Naive thymus-derived CD4-positive, alpha-beta T cell (primary cell): ENCODE measurements at regions not wholly inside any gene's neighbourhood (a gene's known extent, or its start where the extent isn't known, plus 50 kb on each side); places are given as distances from the start of the nearest gene placed in this dataset.
"Not testable (repeated sequence)": the region's sequence is repeated elsewhere in the genome, so short reads cannot be mapped to it uniquely, and the experiment has no call there.

Experiments used
- ATAC-seq: fragments of 150-1000 bp; cut with Tn5 transposase; 2 replicates; pipeline ENCODE4 v1.10.0; 2021; ENCODE audit warnings: mild to moderate bottlenecking, moderate library complexity
- CTCF ChIA-PET: fragments of 350-600 bp; sonication (Branson Sonifier 250); formaldehyde crosslinking; loops from one replicate; lab custom pipeline; 2021; ENCODE audit warnings: antibody characterized with exemption; lab: Charles Lee
- POLR2A ChIA-PET: fragments of 350-600 bp; sonication (Branson Sonifier 250); formaldehyde crosslinking; loops from one replicate; lab custom pipeline; 2021; ENCODE audit warnings: antibody characterized with exemption, inconsistent platforms; lab: Charles Lee
- DNase-seq, 9 donors: peaks; one replicate each; pipeline versions ENCODE4 v3.0.0 to v3.0.0-alpha.2; 2020 to 2022; ENCODE audit warnings: mixed read lengths in 1 of 9
- H3K27ac ChIP-seq: one replicate; pipeline ENCODE4 v1.7.0; 2013; ENCODE audit warnings: mild to moderate bottlenecking, low read depth, low read length, moderate library complexity
- H3K27me3 ChIP-seq, 2 donors: one replicate each; pipeline ENCODE4 v1.7.0; 2013; ENCODE audit warnings: low read length in 2 of 2, mild to moderate bottlenecking in 2 of 2, moderate library complexity in 2 of 2; ENCODE audit not compliant: control insufficient read depth in 2 of 2, insufficient read depth in 2 of 2
- H3K36me3 ChIP-seq, 3 experiments: 1 replicate in 2 of 3; 2 replicates in 1 of 3; pipeline ENCODE4 v1.7.0; 2013; ENCODE audit warnings: low read length in 3 of 3, mild to moderate bottlenecking in 3 of 3, moderate library complexity in 1 of 3; ENCODE audit not compliant: insufficient read depth in 3 of 3, control insufficient read depth in 2 of 3
- H3K4me1 ChIP-seq, 2 donors: one replicate each; pipeline ENCODE4 v1.7.0; 2013; ENCODE audit warnings: low read length in 2 of 2, mild to moderate bottlenecking in 2 of 2, moderate library complexity in 1 of 2; ENCODE audit not compliant: control insufficient read depth in 2 of 2, insufficient read depth in 2 of 2
- H3K4me3 ChIP-seq: 2 replicates; pipeline ENCODE4 v1.7.0; 2013; ENCODE audit warnings: mild to moderate bottlenecking, low read length
- H3K9me3 ChIP-seq, 3 experiments: 1 replicate in 2 of 3; 2 replicates in 1 of 3; pipeline ENCODE4 v1.7.0; 2013; ENCODE audit warnings: low read length in 3 of 3; ENCODE audit not compliant: control insufficient read depth in 2 of 3
- H3K27ac Mint-ChIP-seq, 9 donors: one replicate each; pipeline ENCODE4 v1.8.0; 2020 to 2022; ENCODE audit warnings: mixed read lengths in 9 of 9, mild to moderate bottlenecking in 8 of 9, moderate library complexity in 5 of 9, inconsistent platforms in 2 of 9
- H3K27me3 Mint-ChIP-seq, 5 donors: one replicate each; pipeline ENCODE4 v1.8.0; 2021 to 2022; ENCODE audit warnings: mixed read lengths in 5 of 5, mild to moderate bottlenecking in 1 of 5
- H3K36me3 Mint-ChIP-seq, 5 donors: one replicate each; pipeline ENCODE4 v1.8.0; 2020 to 2022; ENCODE audit warnings: mixed read lengths in 5 of 5, mild to moderate bottlenecking in 3 of 5, inconsistent platforms in 1 of 5
- H3K4me1 Mint-ChIP-seq, 7 donors: one replicate each; pipeline ENCODE4 v1.8.0; 2020 to 2022; ENCODE audit warnings: mixed read lengths in 7 of 7, mild to moderate bottlenecking in 3 of 7, inconsistent platforms in 1 of 7
- H3K4me3 Mint-ChIP-seq, 10 donors: one replicate each; pipeline ENCODE4 v1.8.0; 2020 to 2022; ENCODE audit warnings: mild to moderate bottlenecking in 10 of 10, mixed read lengths in 10 of 10, moderate library complexity in 6 of 10, inconsistent platforms in 2 of 10
- H3K9me3 Mint-ChIP-seq, 11 donors: one replicate each; pipeline ENCODE4 v1.8.0; 2020 to 2022; ENCODE audit warnings: mixed read lengths in 11 of 11, mild to moderate bottlenecking in 4 of 11, inconsistent platforms in 1 of 11, moderate library complexity in 1 of 11
- intact Hi-C, 2 donors: fragments of 100-400 bp; cut with micrococcal nuclease; formaldehyde crosslinking; loops; one replicate each; pipeline ENCODE4 v1.15.1; 2023

DNA sequence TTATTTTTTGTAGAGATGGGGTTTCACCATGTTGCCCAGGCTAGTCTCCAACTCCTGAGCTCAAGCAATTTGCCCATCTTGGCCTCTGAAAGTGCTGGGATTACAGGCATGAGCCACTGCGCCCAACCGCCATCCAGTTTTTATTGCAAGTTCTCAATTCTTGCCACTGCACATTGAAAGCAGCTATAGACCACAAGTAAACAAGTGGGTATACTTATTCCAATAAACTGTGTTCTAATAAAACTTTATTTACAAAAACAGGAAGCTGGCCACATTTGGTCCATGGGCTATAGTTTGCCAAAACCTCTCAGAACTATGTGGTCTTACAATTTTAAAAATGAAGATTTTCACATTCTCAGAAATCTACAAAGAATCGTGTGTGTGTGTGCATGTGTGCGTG, 313.6 kb upstream of the RASGEF1B start:
- Histone ChIP-seq H3K4me1 (peaks cover 0 to 9% of the 10 kb centered on the region in 2 donors), H3K9me3 (no peaks in the 10 kb centered on the region), H3K27me3 (no peaks in the 10 kb centered on the region), H3K36me3 (no peaks in the 10 kb centered on the region), H3K27ac (no peak overlapping the region), H3K4me3 (no peak overlapping the region)
- intact Hi-C loops: no loop called here
- Mint-ChIP-seq H3K27me3 (no peaks in the 10 kb centered on the region), H3K4me1 (peaks cover 6 to 17% (median 14%) of the 10 kb centered on the region in 7 donors), H3K36me3 (no peaks in the 10 kb centered on the region), H3K9me3 (no peaks in the 10 kb centered on the region), H3K4me3 (no peak overlapping the region), H3K27ac (no peak overlapping the region)
- DNase-seq (no peak), ATAC-seq (no peak)
- POLR2A ChIA-PET: no interaction called here
- CTCF ChIA-PET: no interaction called here

DNA sequence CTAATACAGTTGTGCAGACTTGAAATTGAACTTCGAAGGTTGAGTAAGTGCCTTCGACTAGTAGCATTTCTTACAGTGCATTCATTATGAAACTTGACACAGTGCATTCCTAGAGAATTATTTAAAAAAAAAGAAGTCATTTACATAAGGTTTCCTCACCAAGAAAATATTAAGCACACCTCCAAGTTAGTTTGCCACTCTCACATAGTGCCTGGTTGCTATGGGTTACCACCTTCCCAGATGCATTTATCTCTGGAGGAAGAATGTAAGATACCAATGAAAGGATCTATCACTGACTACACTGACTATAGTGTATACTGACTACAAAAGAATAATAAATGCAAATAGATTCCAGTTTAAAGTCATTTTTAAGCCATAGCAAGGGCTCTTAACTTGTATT, 311.9 kb upstream of the RASGEF1B start:
- no peak for ATAC-seq
- Mint-ChIP-seq H3K27me3 (no peaks in the 10 kb centered on the region), H3K4me3 (no peak overlapping the region), H3K9me3 (peaks cover 0 to 1% (median 0%) of the 10 kb centered on the region in 11 donors), H3K27ac (no peak overlapping the region), H3K4me1 (peaks cover 0 to 9% (median 0%) of the 10 kb centered on the region in 7 donors), H3K36me3 (no peaks in the 10 kb centered on the region)
- Histone ChIP-seq H3K36me3 (no peaks in the 10 kb centered on the region), H3K4me3 (no peak overlapping the region), H3K4me1 (no peaks in the 10 kb centered on the region), H3K27ac (no peak overlapping the region), H3K27me3 (no peaks in the 10 kb centered on the region), H3K9me3 (no peaks in the 10 kb centered on the region)
- DNase-seq: no peak
- intact Hi-C loops: no loop called here
- CTCF ChIA-PET: interaction anchor here (0.7 kb wide), 1 partner anchor 318 kb away, joined by 4 read pairs; no protein-coding TSS in a partner anchor
- POLR2A ChIA-PET: no interaction called here

DNA sequence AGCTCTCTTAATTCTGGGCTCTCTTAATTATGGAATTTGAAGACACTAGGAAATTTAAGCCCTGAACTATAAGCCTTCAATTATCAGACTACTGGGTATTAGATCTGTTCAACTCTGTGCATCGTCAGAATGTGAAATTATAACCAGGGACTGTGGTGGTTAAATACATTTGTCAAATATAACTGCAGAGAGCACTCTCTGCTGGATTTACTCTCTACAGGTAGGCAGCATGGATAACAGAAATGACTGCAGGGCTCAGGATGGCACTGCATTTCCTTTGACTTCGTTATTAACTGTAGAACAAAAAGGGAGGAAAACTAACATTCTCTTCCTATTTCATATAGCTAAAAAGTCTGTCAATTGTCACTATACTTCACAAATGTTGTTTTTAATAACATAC, 310.1 kb upstream of the RASGEF1B start:
- ATAC-seq: no peak
- Histone ChIP-seq H3K27me3 (no peaks in the 10 kb centered on the region), H3K9me3 (no peaks in the 10 kb centered on the region), H3K36me3 (no peaks in the 10 kb centered on the region), H3K4me1 (no peaks in the 10 kb centered on the region), H3K4me3 (no peak overlapping the region), H3K27ac (no peak overlapping the region)
- ChIA-PET POLR2A (no interaction called here), CTCF (interaction anchor here (0.6 kb wide), 1 partner anchor 525 kb away, joined by 4 read pairs; no protein-coding TSS in a partner anchor)
- H3K4me1 Mint-ChIP-seq: peaks cover 0 to 9% (median 0%) of the 10 kb centered on the region in 7 donors
- H3K27ac Mint-ChIP-seq: no peak overlapping the region
- H3K9me3 Mint-ChIP-seq: peaks cover 0 to 5% (median 0%) of the 10 kb centered on the region in 11 donors
- H3K4me3 Mint-ChIP-seq: no peak overlapping the region
- H3K27me3 Mint-ChIP-seq: no peaks in the 10 kb centered on the region
- no peak for DNase-seq
- no peaks in the 10 kb centered on the region for H3K36me3 Mint-ChIP-seq
- intact Hi-C loops: no loop called here

DNA sequence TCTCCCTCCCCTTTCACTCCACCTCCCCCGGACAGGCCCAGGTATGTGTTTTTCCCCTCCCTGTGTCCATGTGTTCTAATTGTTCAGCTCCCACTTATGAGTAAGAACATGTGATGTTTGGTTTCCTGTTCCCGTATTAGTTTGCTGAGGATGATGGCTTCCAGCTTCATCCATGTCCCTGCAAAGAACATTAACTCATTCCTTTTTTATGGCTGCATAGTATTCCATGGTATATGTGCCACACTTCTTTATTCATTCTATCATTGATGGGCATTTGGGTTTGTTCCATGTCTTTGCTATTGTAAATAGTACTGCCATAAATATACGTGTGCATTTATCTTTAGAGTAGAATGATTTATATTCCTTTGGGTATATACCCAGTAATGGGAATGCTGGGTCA, 306.0 kb upstream of the RASGEF1B start:
- H3K27me3 Mint-ChIP-seq, H3K27ac ChIP-seq, H3K27ac Mint-ChIP-seq, ATAC-seq, H3K4me1 Mint-ChIP-seq, H3K4me1 ChIP-seq, H3K27me3 ChIP-seq, H3K4me3 Mint-ChIP-seq, POLR2A ChIA-PET, H3K9me3 ChIP-seq, CTCF ChIA-PET, H3K4me3 ChIP-seq, H3K36me3 ChIP-seq, H3K9me3 Mint-ChIP-seq, H3K36me3 Mint-ChIP-seq, intact Hi-C loops, DNase-seq: not testable (repeated sequence)

DNA sequence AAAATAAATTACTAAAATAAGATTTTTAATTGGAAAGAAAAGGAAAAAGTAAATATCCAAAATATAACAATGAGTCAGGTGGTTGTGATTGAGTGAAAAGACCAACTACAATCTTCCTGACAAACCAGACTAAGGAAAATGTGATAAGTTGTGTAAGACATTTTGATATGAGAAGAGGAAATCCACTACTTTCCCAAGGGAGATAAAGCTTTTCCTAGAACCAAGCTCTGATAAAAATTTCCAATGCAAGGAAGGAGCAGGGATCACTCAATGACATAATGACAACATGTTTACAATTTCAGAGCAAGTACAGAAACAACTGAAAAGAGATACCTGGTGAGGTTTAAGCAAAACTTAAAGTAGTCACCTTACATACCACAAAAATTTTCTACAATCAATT, 305.1 kb upstream of the RASGEF1B start:
- H3K27ac Mint-ChIP-seq: no peak overlapping the region
- Histone ChIP-seq H3K27me3 (no peaks in the 10 kb centered on the region), H3K36me3 (no peaks in the 10 kb centered on the region), H3K4me1 (no peaks in the 10 kb centered on the region), H3K9me3 (no peaks in the 10 kb centered on the region), H3K27ac (no peak overlapping the region), H3K4me3 (no peak overlapping the region)
- intact Hi-C loops: no loop called here
- peaks cover 0 to 5% (median 0%) of the 10 kb centered on the region in 11 donors for H3K9me3 Mint-ChIP-seq
- no peak overlapping the region for H3K4me3 Mint-ChIP-seq
- peaks cover 0 to 3% (median 0%) of the 10 kb centered on the region in 5 donors for H3K27me3 Mint-ChIP-seq
- H3K36me3 Mint-ChIP-seq: no peaks in the 10 kb centered on the region
- POLR2A ChIA-PET: no interaction called here
- H3K4me1 Mint-ChIP-seq: peaks cover 0 to 1% (median 0%) of the 10 kb centered on the region in 7 donors
- DNase-seq (no peak), ATAC-seq (no peak)
- CTCF ChIA-PET: no interaction called here

DNA sequence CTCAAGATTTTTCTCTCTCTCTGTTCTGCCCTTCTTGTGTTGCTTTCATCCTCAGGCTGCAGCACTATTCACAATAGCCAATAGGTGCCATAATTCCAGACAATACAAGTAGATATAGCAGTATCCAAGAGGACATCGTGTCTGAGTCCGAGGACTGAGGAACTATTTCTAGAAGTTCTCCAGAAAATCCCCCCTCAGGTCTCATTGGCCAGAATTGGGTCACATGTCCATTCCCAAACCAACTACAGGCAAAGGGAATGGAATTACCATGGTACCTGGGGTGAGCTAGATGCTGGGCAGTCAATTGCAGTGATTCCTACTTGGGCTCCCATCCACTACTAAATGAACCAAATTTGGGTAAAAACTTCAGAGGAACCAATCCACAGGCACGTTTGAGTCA, 301.9 kb upstream of the RASGEF1B start:
- Mint-ChIP-seq H3K4me3 (no peak overlapping the region), H3K9me3 (peaks cover 0 to 4% (median 0%) of the 10 kb centered on the region in 11 donors), H3K36me3 (no peaks in the 10 kb centered on the region), H3K27ac (no peak overlapping the region), H3K4me1 (peaks cover 0 to 1% (median 0%) of the 10 kb centered on the region in 7 donors), H3K27me3 (peaks cover 0 to 7% (median 6%) of the 10 kb centered on the region in 5 donors)
- Histone ChIP-seq H3K27ac (no peak overlapping the region), H3K4me3 (no peak overlapping the region), H3K27me3 (no peaks in the 10 kb centered on the region), H3K36me3 (no peaks in the 10 kb centered on the region), H3K4me1 (no peaks in the 10 kb centered on the region), H3K9me3 (no peaks in the 10 kb centered on the region)
- intact Hi-C loops: no loop called here
- ChIA-PET CTCF (no interaction called here), POLR2A (no interaction called here)
- DNase-seq (no peak), ATAC-seq (no peak)

DNA sequence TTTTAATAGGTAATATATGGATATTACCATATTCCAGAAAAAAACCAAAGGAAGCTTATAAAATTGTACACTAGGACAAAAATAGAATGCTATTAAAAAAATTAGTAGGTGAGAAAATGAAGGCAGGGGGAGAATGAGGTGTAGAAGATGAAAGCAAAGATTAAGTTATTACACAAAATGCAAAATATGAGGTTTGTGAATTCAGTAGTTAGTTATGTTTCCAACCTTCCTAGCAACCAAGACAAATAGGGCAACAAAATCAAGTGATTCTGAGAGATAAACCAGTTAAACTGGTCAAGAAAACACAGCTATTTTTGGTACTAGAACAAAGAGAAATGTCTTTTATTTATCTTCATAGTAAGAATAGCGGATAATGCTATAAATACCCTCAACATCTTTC, 300.0 kb upstream of the RASGEF1B start:
- ChIA-PET POLR2A (no interaction called here), CTCF (interaction anchor here (0.6 kb wide), 1 partner anchor 20 kb away, joined by 3 read pairs; no protein-coding TSS in a partner anchor)
- intact Hi-C loops: no loop called here
- Mint-ChIP-seq H3K27ac (no peak overlapping the region), H3K36me3 (no peaks in the 10 kb centered on the region), H3K4me1 (peaks cover 0 to 1% (median 0%) of the 10 kb centered on the region in 7 donors), H3K27me3 (peaks cover 0 to 7% (median 6%) of the 10 kb centered on the region in 5 donors), H3K9me3 (peaks cover 0 to 2% (median 0%) of the 10 kb centered on the region in 11 donors), H3K4me3 (no peak overlapping the region)
- no peaks in the 10 kb centered on the region for H3K27me3 ChIP-seq
- no peaks in the 10 kb centered on the region for H3K4me1 ChIP-seq
- DNase-seq (no peak), ATAC-seq (no peak)
- no peak overlapping the region for H3K27ac ChIP-seq
- no peak overlapping the region for H3K4me3 ChIP-seq
- H3K36me3 ChIP-seq: no peaks in the 10 kb centered on the region
- H3K9me3 ChIP-seq: no peaks in the 10 kb centered on the region
